Astrocyte of the cerebellum (primary cell): ENCODE measurements at regions not wholly inside any gene's neighbourhood (a gene's known extent, or its start where the extent isn't known, plus 50 kb on each side); places are given as distances from the start of the nearest gene placed in this dataset.

Source experiments
- DNase-seq: peaks from one replicate; pipeline ENCODE4 v3.0.0-alpha.2; 2011; ENCODE audit warnings: low read depth
- H3K4me3 ChIP-seq: 2 replicates; pipeline ENCODE4 v1.5.1; 2011; ENCODE audit warnings: mild to moderate bottlenecking, low read depth, low read length, moderate library complexity
- CTCF ChIP-seq: IDR thresholded peaks from 2 replicates; pipeline ENCODE4 v1.5.1; 2012; ENCODE audit warnings: low read length, low read depth, moderate library complexity, mild to moderate bottlenecking; ENCODE audit errors: missing control alignments
- in situ Hi-C: cut with HindIII; loops from 2 replicates; pipeline ENCODE4 v1.10.0; 2017; ENCODE audit warnings: low sequenced_read_pairs

- no peak for TF ChIP-seq CTCF
- in situ Hi-C loops, result no loop called here
- no peak for DNase-seq
- H3K4me3 ChIP-seq, result no peak overlapping the region
Observed at GRCh38 chr10:83580373-83581012, 558.8 kb upstream of the GHITM start.

GRCh38 chr10:83582407-83583095 is 556.8 kb upstream of the GHITM start:
- in situ Hi-C loops, result no loop called here

GRCh38 chr10:83585686-83586085 is 553.6 kb upstream of the GHITM start:
- TF ChIP-seq CTCF, result no peak
- DNase-seq, result no peak
- in situ Hi-C loops, result no loop called here
- H3K4me3 ChIP-seq, result no peak overlapping the region

More at GRCh38 chr10:83582407-83583095, 556.8 kb upstream of the GHITM start:
- H3K4me3 ChIP-seq, result no peak overlapping the region
- no peak for DNase-seq
- TF ChIP-seq CTCF, result no peak

GRCh38 chr10:83592337-83592935 is 546.9 kb upstream of the GHITM start:
- TF ChIP-seq CTCF, result no peak
- H3K4me3 ChIP-seq, result no peak overlapping the region
- in situ Hi-C loops, result no loop called here
- no peak for DNase-seq

- H3K4me3 ChIP-seq, result no peak overlapping the region
- no peak for DNase-seq
- in situ Hi-C loops, result no loop called here
- TF ChIP-seq CTCF, result no peak
Observed at GRCh38 chr10:83603708-83604107, 535.6 kb upstream of the GHITM start.

- TF ChIP-seq CTCF, result no peak
- H3K4me3 ChIP-seq, result no peak overlapping the region
- no peak for DNase-seq
- in situ Hi-C loops, result no loop called here
Observed at GRCh38 chr10:83605783-83606630, 533.3 kb upstream of the GHITM start.
